GM19372 (cell line): ENCODE measurements at regions not wholly inside any gene's neighbourhood (a gene's known extent, or its start where the extent isn't known, plus 50 kb on each side); places are given as distances from the start of the nearest gene placed in this dataset.
"Not testable (repeated sequence)": the region's sequence is repeated elsewhere in the genome, so short reads cannot be mapped to it uniquely, and the experiment has no call there.

Experiments
- ATAC-seq: cut with Tn5 transposase; IDR thresholded peaks from one replicate; pipeline ENCODE4 v1.9.1; 2021; ENCODE audit warnings: mild to moderate bottlenecking, low read depth, moderate library complexity; ENCODE audit not compliant: unreplicated experiment

DNA sequence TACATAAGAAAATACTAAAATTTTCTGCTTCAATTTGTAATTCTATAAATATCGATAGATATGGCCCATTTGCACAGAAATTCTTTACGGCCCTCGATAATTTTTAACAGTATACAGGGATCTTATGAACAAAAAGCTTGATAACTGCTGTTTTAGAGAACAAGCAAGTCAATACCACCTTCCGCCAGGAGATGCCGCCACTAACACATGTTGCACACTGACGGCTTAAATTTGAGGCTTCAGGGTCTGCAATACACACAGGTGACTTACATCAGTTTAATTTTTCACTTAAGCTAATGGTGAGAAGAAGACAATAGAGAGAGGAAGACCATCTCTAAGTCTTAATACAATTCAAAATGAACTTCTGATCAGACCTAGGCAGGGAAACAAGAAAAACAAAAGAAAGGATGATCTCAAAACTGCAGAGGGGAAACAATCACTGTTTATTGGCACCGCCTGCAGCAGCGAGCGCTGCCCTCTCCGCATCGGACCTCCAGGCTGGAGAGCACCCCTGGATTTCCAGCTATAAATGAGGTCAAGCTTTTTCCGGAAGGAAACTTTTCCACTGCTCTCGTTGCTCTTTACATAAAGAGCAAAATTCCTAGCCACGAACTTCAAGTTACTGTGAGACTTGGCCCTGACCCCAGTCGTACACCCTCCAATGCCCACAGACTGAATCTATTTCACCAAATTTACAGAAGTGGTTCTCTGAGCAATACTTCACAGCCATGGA is 53.9 kb downstream of the OTOR start:
- peak; percentile 87 for ATAC-seq

DNA sequence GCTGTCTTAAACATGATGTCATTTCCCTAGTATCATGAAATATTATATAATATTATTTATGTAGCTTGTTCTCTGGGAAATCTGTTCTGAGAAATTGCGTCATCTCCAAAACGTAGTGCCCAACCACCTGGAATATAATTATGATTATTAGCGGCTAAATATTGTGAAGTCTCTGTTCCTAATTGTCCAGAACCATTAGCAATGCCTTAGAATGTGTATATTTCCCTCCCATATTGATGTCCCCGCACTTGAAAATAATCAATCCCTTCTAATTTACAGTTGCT is 54.4 kb downstream of the OTOR start:
- no peak for ATAC-seq

DNA sequence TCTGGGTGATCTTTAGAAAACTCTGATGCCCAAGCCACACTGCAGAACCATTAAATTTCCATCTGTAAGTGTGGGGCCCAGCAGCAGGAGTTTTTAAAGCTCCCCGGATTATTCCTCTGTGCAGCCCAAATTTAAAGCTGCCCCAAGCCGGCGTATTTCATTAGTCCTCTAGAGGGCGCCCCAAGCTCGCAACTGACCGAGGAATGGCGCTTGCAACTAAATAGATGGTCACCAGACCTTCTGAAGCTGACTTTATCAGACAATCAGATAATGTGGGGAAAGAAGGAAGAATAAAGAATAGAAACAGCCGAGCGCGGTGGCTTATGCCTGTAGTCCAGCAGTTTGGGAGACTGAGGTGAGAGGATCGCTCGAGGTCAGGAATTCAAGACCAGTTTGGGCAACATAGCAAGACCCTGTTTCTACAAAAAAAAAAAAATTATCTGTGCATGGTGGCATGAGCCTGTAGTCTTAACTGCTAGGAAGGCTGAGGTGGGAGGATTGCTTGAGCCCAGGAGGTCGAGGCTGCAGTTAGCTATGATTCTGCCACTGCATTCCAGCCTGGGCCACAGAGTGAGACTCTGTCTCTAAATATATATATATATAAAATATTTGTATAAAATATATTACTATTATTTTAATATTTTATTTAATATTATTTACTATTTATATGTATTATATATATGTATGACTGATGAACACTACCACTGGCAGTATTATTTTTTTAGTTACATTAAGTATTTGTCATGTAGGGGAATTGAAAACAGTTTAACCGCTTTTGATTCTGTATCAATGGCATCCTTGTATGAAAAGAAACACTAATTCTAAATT is 56.0 kb downstream of the OTOR start:
- no peak for ATAC-seq

DNA sequence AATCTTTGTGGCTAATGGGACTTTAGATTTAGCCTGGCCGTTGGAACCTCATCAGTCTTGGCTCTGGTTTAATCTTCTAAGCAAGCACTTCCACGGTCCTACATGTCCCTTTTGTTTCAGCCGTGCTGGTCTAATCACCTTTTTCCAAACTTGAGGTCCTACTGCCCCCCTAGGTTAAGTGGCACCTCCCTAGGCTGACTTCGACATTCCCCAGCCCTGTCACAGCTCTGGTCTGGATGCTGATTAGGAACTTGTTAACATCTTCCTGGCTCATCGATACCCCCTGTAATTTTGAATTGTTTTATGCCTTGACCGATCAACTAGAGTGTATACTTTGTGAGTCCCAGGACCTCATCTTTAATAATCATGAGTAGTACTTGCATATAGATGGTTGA is 56.6 kb downstream of the OTOR start:
- no peak for ATAC-seq

DNA sequence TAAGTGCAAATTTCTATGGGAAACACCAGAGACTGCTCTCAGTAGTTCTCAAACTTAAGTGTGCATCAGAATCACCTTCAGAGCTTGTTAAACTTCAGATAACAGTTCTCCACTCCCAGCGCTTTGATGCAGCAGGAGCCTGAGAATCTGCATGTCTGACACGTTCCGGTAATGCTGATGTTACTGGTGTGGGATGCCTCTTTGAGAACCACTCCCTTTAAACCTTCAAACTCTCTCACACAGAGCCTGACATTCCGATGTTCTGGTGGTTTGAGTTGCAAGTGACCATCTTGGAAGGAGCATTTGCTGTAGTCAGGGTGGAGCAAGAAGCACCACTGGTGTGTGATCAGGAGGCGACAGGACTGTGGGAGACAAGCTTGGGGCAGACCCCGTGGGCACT is 57.9 kb downstream of the OTOR start:
- no peak for ATAC-seq

DNA sequence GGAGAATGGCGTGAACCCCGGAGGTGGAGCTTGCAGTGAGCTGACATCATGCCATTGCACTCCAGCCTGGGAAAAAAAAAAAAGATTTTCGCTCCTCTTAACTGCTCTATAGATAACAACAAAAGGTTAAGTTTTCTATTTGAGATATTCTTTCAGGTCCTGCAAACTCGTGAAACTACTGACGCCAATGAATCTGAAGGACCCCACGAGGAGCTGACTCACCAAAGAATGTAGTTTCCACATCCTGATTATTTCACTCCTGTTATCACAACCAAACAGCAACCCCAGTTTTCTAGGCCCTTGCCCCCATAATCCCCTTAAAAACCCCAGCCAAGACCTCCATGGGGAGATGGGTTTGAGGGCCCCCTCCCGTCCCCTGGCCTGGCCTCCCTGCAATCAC is 58.7 kb downstream of the OTOR start:
- ATAC-seq: no peak

DNA sequence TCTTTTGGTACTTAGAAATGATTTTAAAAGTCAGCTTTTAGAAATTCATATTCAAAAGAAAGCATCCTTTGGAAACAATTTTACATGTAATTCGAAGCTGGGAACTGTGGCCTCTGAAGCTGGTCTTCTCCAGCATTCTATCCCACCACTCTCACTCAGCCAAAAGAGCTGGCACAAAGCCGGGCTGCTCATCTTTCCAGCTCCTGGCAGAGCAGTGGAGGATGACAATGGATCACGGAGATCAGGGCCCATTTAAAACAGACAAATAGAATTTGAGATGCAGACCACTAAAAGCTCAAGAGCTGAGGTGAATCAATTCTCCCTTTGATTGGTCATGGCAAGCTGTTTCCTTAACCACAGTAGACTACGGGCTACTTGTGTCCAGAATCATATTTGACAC is 60.6 kb downstream of the OTOR start:
- ATAC-seq: no peak

DNA sequence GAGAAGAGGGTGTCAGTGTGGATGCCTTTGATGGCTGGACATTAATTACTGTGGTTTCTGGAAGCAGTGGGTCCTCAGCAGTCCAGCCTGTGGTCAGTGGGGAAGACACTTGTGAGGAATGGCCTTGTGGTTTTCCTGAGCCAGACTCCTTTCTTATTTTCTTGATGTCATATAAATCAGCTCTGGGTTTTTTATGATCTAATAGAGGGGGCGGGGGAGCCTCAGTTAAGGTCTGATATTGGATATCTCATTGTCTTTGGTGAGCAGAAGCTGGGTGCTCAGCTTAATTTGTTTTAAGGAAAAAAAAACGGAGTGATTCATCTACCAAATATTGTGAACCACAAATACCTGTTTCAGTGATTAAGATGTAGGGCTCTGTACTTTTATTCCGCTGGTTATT is 62.1 kb downstream of the OTOR start:
- ATAC-seq: no peak

DNA sequence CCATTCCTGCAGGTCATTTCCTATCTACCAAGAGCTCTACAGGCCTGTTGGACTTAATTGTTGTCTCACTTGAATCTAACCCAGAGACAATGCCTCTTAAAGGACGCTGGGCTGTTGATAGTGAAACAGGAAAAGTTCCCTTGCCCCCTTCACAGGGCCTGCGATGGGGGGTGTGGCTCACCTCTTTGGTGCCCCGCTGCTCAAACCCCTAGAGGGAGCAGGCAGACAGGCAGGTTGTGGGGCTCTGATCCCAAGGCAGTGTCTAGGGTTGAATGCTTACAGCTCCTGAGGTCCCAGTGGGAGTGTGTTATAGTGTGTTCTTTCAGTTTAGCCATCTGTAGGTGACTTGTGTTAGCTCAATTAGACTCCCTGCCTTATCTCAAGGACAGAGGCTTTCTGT is 68.0 kb downstream of the OTOR start:
- no peak for ATAC-seq

DNA sequence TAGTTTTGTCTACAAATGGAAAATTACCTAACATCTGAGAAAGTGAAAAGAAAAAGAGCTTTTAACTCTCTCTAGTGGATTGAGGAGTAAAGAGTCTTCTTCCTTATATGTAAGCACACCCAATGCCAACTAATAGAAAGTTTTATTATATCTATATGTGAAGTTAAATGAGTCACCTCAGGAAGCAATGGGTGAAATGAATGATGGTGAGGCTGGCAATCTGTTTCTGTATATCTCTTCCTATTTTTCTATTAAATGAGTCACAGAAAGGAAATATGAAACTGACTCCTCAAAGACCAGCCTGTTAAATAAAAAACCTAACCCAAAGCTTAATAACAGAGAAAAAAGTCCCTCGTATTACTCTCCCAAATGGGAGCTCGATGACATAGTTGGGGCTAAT is 71.3 kb downstream of the OTOR start:
- no peak for ATAC-seq

DNA sequence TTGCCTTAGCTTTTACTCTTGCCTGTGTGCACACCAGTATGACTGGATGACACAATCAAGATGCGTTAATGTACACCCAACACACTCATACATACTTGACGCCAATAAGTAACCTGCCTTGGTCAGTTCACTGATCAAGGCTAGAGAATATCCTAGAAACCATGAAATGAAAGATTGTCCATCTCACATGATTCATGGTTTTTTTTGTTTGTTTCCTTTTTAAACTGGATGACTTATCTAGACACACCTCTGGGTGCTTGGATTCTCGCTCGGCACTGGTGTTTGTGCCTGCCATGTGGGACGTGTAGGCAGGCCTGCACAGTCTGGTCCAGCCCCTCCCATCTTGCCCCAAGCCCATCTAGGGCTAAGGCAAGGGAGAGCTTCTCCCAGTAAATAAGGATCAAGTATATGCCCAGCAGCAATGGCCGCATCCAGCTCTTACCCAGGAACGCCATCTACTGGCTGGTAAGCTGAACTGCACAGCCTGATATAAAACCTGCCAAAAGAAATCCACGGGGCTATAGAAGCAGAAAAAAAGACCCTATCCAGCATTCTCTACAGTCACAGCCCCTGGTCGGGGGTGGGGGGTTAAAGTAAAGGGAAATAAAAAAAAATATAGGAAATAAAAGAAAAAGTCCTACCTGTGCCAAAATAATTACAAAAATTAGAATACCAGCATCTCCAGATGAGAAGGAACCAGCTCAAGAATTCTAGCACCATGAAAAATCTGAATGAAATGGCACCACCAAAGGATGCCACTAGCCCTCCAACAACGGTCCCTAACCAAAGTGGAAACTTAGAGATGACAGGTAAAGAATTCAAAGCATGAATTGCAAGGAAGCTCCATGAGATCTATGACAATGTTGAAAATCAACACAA is 73.3 kb downstream of the OTOR start:
- ATAC-seq: peak; percentile 71

DNA sequence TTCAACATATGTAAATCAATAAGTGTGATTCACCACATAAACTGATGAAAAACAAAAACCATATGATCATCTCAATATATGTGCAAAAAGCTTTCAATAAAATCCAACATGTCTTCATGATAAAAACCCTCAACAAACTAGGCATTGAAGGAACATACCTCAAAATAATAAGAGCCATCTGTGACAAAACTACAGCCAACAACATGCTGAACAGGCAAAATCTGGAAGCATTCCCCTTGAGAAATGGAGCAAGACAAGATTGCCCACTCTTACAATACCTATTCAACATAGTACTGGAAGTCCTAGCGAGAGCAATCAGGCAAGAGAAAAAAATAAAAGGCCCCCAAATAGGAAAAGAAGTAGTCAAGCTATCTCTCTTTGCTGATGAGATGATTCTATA is 76.5 kb downstream of the OTOR start:
- no peak for ATAC-seq

DNA sequence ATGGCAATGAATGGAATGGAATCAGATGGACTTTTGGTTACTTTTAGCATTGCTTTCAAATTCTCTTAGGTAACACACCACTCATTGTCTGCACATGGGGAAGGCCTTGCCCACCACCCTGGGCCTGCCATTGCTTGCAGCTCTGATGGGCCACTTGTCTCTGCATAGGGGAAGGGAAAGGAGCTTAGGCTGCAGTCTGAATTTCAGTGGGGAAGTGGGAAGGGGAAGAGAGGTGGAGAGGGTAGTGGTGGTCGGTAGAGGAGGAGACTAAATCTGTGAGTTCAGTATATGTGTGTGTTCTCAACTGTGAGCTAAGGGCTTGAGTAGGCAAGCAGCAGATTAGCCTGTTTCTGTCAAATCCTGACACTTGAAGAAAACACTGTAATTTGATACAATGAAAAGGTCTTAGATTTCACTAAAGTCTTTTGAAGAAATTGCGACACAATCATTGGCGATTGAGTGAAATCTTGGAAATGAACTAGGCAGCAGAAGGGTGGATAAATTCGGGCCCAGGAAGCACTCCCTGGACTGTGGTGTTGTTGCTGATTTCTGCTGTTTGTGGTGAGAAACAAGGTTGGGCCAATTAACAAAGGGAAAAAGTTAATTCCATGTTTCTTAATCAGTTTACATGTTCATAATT is 80.6 kb downstream of the OTOR start:
- no peak for ATAC-seq

DNA sequence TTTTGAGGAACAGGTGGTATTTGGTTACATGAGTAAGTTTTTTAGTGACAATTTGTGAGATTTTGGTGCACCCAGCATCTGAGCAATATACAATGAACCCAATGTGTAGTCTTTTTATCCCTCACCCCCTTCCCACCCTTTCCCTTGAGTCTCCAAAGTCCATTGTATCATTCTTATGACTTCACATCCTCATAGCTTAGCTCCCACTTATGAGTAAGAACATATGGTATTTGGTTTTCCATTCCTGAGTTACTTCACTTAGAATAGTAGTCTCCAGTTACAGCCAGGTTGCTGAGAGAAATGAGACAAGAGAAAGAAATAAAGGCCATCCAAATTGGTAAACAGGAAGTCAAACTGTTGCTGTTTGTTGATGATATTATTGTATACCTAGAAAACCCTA is 87.5 kb downstream of the OTOR start:
- ATAC-seq: not testable (repeated sequence)

DNA sequence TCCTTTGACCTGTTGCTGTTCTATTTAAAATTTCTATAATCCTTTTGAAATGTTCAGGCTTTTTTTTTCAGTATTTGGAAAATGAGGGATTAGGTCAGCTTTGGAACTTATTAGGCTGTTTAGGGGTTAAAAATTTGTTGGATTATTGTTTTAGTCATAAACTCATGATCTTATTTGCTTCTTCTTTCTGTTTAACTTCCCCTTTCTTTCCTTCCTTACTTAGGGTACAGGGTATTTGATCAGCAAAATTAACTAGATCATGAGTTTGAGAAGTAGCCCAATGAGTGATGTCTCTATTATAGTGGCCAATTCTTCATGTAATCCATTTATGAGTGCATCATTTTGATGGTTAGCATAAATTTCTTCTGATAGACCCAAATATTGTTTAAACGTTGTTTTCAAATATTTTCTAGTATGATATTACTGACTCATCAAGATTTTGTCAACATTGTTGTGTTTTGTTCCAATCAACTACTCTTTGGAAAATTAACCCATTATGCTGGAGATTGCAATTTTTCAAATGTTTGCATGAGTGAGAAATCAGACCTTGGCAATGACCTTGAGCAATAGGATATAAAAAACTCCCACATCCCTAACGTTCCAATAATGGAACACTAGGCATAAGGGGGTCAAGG is 94.4 kb downstream of the OTOR start:
- ATAC-seq: no peak

DNA sequence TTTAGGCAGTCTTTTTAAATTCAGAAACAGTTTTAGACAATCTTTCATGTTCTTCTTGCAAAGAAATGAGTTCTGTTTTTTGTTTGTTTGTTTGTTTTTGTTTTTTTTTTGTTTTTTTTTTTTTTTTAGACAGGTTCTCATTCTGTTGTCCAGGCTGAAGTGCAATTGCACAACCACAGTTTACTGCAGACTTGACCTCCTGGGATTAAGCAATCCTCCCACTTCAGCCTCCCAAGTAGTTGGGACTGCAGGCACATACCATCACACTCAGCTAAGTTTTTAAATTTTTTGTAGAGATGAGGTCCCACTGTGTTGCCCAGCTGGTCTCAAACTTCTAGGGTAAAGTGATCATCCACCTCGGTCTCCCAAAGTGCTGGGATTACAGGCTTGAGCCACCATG is 96.2 kb downstream of the OTOR start:
- no peak for ATAC-seq

DNA sequence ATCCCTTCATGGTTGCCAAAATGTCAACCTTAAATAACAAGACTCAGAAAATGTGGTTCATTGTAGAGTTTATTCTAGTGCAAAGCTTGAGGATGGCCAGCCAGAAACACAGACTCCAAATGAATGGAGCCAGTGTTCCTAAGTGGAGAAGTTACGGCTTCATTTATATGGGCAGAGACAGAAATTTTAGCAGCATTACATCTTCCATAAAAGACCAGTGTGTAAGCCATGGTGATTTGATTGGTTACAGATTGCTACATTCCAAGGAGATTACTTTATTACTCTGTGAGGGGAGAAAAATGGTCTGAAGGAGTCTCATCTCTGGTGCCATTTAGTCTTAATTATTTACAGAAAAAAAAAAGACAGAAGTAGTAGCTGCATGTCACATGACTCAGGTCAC is 97.8 kb downstream of the OTOR start:
- ATAC-seq: no peak

DNA sequence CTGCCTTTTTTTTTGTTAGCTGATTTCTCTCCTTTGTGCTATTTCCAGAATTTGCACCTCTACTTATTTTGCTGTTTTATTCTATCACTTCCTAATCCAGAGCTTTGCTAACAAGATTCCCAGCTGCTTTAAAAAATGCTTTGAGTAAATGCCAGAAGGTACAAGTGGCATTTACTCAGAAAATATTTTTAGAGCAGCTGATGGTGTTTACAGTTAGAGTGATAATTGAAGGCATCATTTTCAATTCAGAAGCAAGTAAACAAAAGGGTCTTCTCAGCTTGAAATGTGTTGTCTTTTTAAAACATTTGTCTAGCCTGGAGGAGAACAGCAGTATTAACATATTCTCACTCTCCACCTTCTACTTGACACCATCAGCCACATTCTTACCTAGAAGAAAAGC is 99.9 kb downstream of the OTOR start:
- no peak for ATAC-seq

DNA sequence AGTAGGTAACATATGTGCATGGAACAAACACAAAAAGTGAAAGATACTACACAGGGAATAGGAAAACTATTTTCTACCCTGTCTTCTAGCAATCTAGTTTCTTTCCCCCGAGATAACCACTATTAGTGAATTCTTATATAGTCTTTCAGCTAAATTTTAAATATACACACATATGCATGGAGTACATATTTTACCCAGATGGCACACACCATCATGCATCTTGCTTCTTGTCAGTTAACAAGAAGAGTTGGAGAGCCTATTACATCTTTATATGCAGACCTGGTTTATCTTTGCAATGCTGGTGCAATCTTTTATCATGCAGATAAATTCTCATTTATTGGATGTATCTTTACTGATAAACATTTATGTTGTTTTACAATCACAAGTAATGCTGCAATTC is 100.4 kb downstream of the OTOR start:
- no peak for ATAC-seq

DNA sequence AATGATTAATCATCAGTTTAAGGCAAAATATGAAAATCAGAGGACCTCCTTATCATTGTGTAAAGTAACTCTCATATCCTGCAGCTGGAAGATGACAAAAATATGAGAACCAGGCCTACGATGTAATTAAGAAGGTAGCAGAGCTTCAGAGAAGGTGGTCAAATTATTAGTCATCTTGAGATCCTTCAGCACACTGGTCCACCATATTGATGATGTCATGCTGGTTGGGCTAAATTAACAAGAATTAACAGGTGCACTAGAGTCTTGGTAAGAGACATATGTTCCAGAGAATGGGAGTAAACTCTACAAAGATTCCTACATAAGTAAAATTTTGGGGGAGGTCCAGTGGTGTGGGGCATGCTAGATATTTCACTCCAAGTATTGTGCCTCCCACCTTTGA is 112.8 kb downstream of the OTOR start:
- ATAC-seq: no peak

DNA sequence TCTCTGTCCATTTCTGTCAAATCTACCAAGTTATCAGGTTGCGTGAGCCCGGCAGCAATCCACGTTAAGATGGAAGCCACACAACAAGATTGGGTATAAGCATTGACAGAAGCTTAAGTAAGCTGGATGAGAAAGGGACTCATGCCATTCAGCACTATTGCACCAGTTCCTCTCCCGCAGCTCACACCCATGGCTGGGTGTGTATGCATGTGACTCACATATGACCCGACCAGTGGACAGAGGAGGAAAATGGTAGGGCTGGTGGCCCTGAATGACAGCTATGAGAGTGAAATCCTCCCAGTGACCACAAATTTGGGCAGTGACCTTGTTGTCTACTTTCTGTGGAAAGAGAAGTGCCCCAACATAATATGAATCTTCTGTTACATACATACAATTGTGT is 113.5 kb downstream of the OTOR start:
- no peak for ATAC-seq
